ENCODE measurements at regions not wholly inside any gene's neighbourhood (a gene's known extent, or its start where the extent isn't known, plus 50 kb on each side); places are given as distances from the start of the nearest gene placed in this dataset.

DNA sequence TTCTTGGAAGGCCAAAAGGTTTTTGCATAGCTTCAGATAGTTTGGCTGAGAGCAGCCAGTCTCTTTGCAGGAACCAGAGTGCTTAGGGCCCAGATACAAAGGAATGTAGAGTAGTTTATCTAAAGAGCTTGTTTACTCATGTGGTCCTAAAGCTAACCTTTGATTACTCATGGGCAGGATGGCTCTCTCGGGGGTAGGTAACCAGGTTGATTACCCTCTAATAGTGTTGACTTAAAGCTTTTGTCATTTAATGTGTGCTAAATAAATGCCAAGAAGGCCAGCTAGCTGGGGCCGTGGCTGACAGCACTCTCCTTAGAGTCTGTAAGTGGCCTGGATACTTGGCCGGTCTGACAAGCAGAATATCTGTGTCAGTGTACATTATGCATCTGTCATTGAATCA, 69.7 kb upstream of the MAGEB16 start:
- TF ChIP-seq, protein P1, sequence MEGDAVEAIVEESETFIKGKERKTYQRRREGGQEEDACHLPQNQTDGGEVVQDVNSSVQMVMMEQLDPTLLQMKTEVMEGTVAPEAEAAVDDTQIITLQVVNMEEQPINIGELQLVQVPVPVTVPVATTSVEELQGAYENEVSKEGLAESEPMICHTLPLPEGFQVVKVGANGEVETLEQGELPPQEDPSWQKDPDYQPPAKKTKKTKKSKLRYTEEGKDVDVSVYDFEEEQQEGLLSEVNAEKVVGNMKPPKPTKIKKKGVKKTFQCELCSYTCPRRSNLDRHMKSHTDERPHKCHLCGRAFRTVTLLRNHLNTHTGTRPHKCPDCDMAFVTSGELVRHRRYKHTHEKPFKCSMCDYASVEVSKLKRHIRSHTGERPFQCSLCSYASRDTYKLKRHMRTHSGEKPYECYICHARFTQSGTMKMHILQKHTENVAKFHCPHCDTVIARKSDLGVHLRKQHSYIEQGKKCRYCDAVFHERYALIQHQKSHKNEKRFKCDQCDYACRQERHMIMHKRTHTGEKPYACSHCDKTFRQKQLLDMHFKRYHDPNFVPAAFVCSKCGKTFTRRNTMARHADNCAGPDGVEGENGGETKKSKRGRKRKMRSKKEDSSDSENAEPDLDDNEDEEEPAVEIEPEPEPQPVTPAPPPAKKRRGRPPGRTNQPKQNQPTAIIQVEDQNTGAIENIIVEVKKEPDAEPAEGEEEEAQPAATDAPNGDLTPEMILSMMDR (IDR thresholded peaks at IDR 0.05), result no peak
- TF ChIP-seq POLR2A (IDR thresholded peaks at IDR 0.05), result no peak

Measured in adrenal gland (tissue), 5 donors.